HG03342 (cell line): ENCODE measurements at regions not wholly inside any gene's neighbourhood (a gene's known extent, or its start where the extent isn't known, plus 50 kb on each side); places are given as distances from the start of the nearest gene placed in this dataset.

Experiments used
- ATAC-seq: cut with Tn5 transposase; IDR thresholded peaks from one replicate; pipeline ENCODE4 v1.9.1; 2021; ENCODE audit warnings: mild to moderate bottlenecking, moderate library complexity; ENCODE audit not compliant: unreplicated experiment

DNA sequence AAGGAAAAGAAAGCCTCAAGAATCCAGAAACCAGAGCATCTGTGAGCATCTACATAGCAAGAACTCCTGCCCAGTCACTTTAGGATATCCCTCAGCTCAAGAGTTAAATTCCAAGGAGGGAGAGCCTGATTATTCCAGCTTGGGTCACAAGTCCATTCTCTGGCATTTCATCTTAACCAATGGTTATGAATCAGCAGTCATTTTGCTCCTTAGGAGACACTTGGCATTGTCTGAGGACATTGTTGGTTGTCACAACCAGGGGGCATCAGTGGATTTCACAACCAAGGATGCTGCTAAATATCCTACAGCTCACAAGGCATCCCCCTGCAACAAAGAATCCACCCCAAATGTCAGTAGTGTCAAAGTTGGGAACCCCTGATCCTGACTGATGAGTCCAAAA, 51.0 kb upstream of the LMCD1 start:
- no peak for ATAC-seq

DNA sequence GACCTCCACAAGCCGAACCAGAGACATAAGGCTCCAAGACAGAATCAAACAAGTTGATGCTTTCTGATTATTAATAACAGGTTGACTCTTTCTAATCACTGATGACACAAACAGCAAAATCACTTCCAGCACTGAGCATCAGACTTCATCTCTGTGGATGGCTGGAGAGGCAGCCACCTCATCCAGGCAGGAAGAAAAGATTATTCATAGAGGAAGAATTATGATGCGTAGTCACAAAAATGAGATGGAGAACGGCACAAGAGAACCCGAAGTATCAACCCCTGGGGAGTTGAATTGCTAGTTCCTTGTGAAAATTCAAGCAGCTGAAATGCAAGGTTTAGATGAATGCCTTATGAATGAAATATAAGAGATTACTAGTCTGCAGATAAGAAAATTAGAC, 49.9 kb upstream of the LMCD1 start:
- no peak for ATAC-seq
